A549 (cell line): ENCODE measurements at regions not wholly inside any gene's neighbourhood (a gene's known extent, or its start where the extent isn't known, plus 50 kb on each side); places are given as distances from the start of the nearest gene placed in this dataset.

Experiments
- ATAC-seq, 2 experiments: fragments of 200-7000 bp in 1 of 2; fragments of >200 bp in 1 of 2; cut with Nextera tagmentation in 1 of 2; cut with Tn5 transposase in 1 of 2; 3 replicates each; pipeline versions ENCODE4 v1.8.0 to v1.9.1; 2018 to 2020; ENCODE audit warnings: mild to moderate bottlenecking in 1 of 2, moderate library complexity in 1 of 2
- CTCF ChIA-PET: fragments of 300-600 bp; sonication (Branson Sonifier 250); formaldehyde crosslinking; extraction: SDS; loops from one replicate; lab custom pipeline; 2021; ENCODE audit warnings: antibody characterized with exemption, inconsistent platforms; lab: Yijun Ruan, JAX
- POLR2A ChIA-PET: fragments of 350-600 bp; formaldehyde crosslinking; extraction: SDS; loops from one replicate; lab custom pipeline; 2021; ENCODE audit warnings: antibody characterized with exemption, inconsistent platforms; lab: Yijun Ruan, JAX
- DNase-seq, 2 experiments: peaks; one replicate each; pipeline versions ENCODE4 v3.0.0 to v3.0.0-alpha.2; 2011 to 2016; ENCODE audit warnings: low read depth in 1 of 2, low spot score in 1 of 2
- FAIRE-seq: peaks from 2 replicates; lab custom pipeline; 2011; peaks lifted over from hg19 to GRCh38; lab: Jason Lieb, UNC
- H3K27ac ChIP-seq, 2 experiments: fragments of >200 bp; sonication (Bioruptor Twin); formaldehyde crosslinking; 3 replicates each; pipeline ENCODE4 v1.5.1; 2016 to 2017
- H3K4me1 ChIP-seq: fragments of >200 bp; sonication (Bioruptor Twin); formaldehyde crosslinking; 3 replicates; pipeline ENCODE4 v1.6.1; 2016
- H3K4me2 ChIP-seq: fragments of >200 bp; sonication (Bioruptor Twin); formaldehyde crosslinking; 3 replicates; pipeline ENCODE4 v1.6.1; 2016
- H3K4me3 ChIP-seq: fragments of >200 bp; sonication (Bioruptor Twin); formaldehyde crosslinking; 3 replicates; pipeline ENCODE4 v1.5.1; 2016
- H3K9me3 ChIP-seq: fragments of >200 bp; sonication (Bioruptor Twin); formaldehyde crosslinking; 3 replicates; pipeline ENCODE4 v1.6.1; 2016
- CHD2 ChIP-seq: fragments of 150-350 bp; IDR thresholded peaks from 2 replicates; pipeline ENCODE4 v1.6.1; 2014; ENCODE audit warnings: low read length; ENCODE audit not compliant: partially characterized antibody
- ELK1 ChIP-seq: fragments of 150-350 bp; IDR thresholded peaks from 2 replicates; pipeline ENCODE4 v1.6.1; 2014; ENCODE audit warnings: low read depth, mild to moderate bottlenecking, low read length
- EP300 ChIP-seq, 2 experiments: fragments of >200 bp; sonication (Bioruptor Twin); formaldehyde crosslinking; IDR thresholded peaks; 2 replicates in 1 of 2; 3 replicates in 1 of 2; pipeline ENCODE4 v1.6.1; 2016 to 2017
- ESRRA ChIP-seq: fragments of 150-350 bp; IDR thresholded peaks from 2 replicates; pipeline ENCODE4 v1.6.1; 2014; ENCODE audit warnings: mild to moderate bottlenecking, low read length, borderline replicate concordance
- GATA3 ChIP-seq: IDR thresholded peaks from 2 replicates; pipeline ENCODE4 v1.6.1; 2012; ENCODE audit warnings: borderline replicate concordance
- JUNB ChIP-seq: fragments of >200 bp; sonication (Bioruptor Twin); formaldehyde crosslinking; IDR thresholded peaks from 2 replicates; pipeline ENCODE4 v1.6.1; 2016
- MAZ ChIP-seq: fragments of 150-350 bp; IDR thresholded peaks from 2 replicates; pipeline ENCODE4 v1.6.1; 2014; ENCODE audit warnings: antibody characterized with exemption, low read depth, low read length, borderline replicate concordance
- MYC ChIP-seq: IDR thresholded peaks from 2 replicates; pipeline ENCODE4 v1.6.1; 2012; ENCODE audit warnings: mild to moderate bottlenecking, inconsistent platforms, low read length, improper control_type of control experiment, borderline replicate concordance
- NPAS2 ChIP-seq: fragments of 250-450 bp; sonication (Bioruptor Pico); IDR thresholded peaks from 2 replicates; pipeline ENCODE4 v1.8.0; 2022; ENCODE audit warnings: mild to moderate bottlenecking, moderate library complexity, borderline replicate concordance
- NR3C1 ChIP-seq: fragments of >200 bp; sonication (Bioruptor Twin); formaldehyde crosslinking; IDR thresholded peaks from 3 replicates; pipeline ENCODE4 v1.6.1; 2017
- POLR2A ChIP-seq: IDR thresholded peaks from 2 replicates; pipeline ENCODE4 v1.6.1; 2012; ENCODE audit warnings: mild to moderate bottlenecking, low read length
- POLR2AphosphoS2 ChIP-seq: conservative IDR thresholded peaks from 2 replicates; pipeline ENCODE4 v1.6.1; 2012; ENCODE audit warnings: low read length, improper control_type of control experiment, inconsistent platforms
- RAD21 ChIP-seq, 2 experiments: fragments of >200 bp in 1 of 2; sonication (Bioruptor Twin) in 1 of 2; formaldehyde crosslinking in 1 of 2; IDR thresholded peaks in 1 of 2; conservative IDR thresholded peaks in 1 of 2; 2 replicates in 1 of 2; 3 replicates in 1 of 2; pipeline ENCODE4 v1.6.1; 2012 to 2018; ENCODE audit warnings: inconsistent platforms in 1 of 2
- RARB ChIP-seq: fragments of 250-450 bp; sonication (Bioruptor Pico); IDR thresholded peaks from 2 replicates; pipeline ENCODE4 v1.8.0; 2021; ENCODE audit warnings: mild to moderate bottlenecking, moderate library complexity
- REST ChIP-seq: fragments of 200-600 bp; sonication (generic); IDR thresholded peaks from 2 replicates; pipeline ENCODE4 v1.6.1; 2016; ENCODE audit warnings: antibody characterized with exemption, mild to moderate bottlenecking, moderate library complexity
- RFX5 ChIP-seq: fragments of 450-650 bp; IDR thresholded peaks from 2 replicates; pipeline ENCODE4 v1.7.1; 2014; ENCODE audit warnings: antibody characterized with exemption, mild to moderate bottlenecking, moderate library complexity
- RNF2 ChIP-seq: fragments of 200-600 bp; sonication (generic); IDR thresholded peaks from 2 replicates; pipeline ENCODE4 v1.6.1; 2016; ENCODE audit warnings: low read depth, mild to moderate bottlenecking, antibody characterized with exemption, moderate library complexity, borderline replicate concordance
- SMC3 ChIP-seq: fragments of >200 bp; sonication (Bioruptor Twin); formaldehyde crosslinking; IDR thresholded peaks from 3 replicates; pipeline ENCODE4 v1.6.1; 2018; ENCODE audit warnings: inconsistent platforms
- ZSCAN20 ChIP-seq: fragments of 250-450 bp; sonication (Bioruptor Pico); IDR thresholded peaks from 2 replicates; pipeline ENCODE4 v1.8.0; 2022; ENCODE audit warnings: mild to moderate bottlenecking, moderate library complexity
- WGBS: methylation state at CpG from one replicate; pipeline ENCODE4 v1.1.6; 2017; ENCODE audit errors: missing lambda C conversion rate; 5-methylcytosine and 5-hydroxymethylcytosine counted together
- TF ChIP-seq, protein P1 (sequence below): fragments of 250-450 bp; sonication (Bioruptor Pico); IDR thresholded peaks from 2 replicates; pipeline ENCODE4 v1.5.0; 2020; ENCODE audit warnings: low read depth, mild to moderate bottlenecking, moderate library complexity

DNA sequence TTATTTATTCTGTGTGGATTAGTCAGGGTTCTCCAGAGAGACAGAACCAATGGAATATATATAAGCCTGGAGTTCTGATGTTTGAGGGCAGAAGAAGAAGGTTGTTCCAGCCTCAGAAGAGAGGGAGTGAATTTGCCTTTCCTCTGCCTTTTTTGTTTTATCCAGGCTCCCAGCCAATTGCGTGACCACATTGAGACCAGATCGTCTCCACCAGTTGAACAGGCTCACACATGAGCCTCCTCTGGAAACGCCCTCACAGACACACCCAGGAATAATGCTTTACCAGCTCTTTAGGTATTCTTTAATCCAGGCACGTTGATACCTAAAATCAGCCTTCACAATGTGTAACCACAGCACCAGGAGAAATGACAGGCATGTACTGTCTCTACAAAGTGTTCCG is 923.1 kb downstream of the TBL1XR1 start:
- CTCF ChIA-PET, result no interaction called here
- no peak overlapping the region for H3K4me2 ChIP-seq
- no peaks in the 10 kb centered on the region for H3K9me3 ChIP-seq
- H3K4me3 ChIP-seq, result no peak overlapping the region
- no peak overlapping the region for H3K27ac ChIP-seq
- TF ChIP-seq RNF2, result no peak
- no peak for TF ChIP-seq ZSCAN20 (CRISPR knock-in tag)
- TF ChIP-seq NPAS2 (CRISPR knock-in tag), result no peak
- TF ChIP-seq, protein P1, sequence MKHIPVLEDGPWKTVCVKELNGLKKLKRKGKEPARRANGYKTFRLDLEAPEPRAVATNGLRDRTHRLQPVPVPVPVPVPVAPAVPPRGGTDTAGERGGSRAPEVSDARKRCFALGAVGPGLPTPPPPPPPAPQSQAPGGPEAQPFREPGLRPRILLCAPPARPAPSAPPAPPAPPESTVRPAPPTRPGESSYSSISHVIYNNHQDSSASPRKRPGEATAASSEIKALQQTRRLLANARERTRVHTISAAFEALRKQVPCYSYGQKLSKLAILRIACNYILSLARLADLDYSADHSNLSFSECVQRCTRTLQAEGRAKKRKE (CRISPR knock-in tag), result no peak
- no peak for TF ChIP-seq NR3C1
- TF ChIP-seq, all 56 proteins: peak for 0
- 25% methylated on average over 5 of the region's 5 CpGs for WGBS
- H3K4me1 ChIP-seq, result no peaks in the 10 kb centered on the region
- no peak for DNase-seq
- no peak for FAIRE-seq
- POLR2A ChIA-PET, result no interaction called here
- no peak for ATAC-seq

- no peak for ATAC-seq
- Histone ChIP-seq H3K4me1 (no peaks in the 10 kb centered on the region), H3K27ac (no peak overlapping the region), H3K9me3 (no peaks in the 10 kb centered on the region), H3K4me3 (no peak overlapping the region), H3K4me2 (no peak overlapping the region)
- ChIA-PET POLR2A (no interaction called here), CTCF (no interaction called here)
- DNase-seq, result no peak
- TF ChIP-seq REST, result no peak
- no peak for TF ChIP-seq MYC
- TF ChIP-seq JUNB, result no peak
- TF ChIP-seq SMC3, result no peak
- no peak for TF ChIP-seq RNF2
- no peak for TF ChIP-seq ESRRA
- TF ChIP-seq MAZ, result no peak
- TF ChIP-seq RAD21 (conservative IDR thresholded peaks at IDR 0.05 in 1 of 2, IDR thresholded peaks at IDR 0.05 in 1 of 2), result no peak
- no peak for TF ChIP-seq POLR2A
- no peak for TF ChIP-seq RFX5
- TF ChIP-seq EP300 (IDR thresholded peaks at IDR 0.05), result no peak
- no peak for TF ChIP-seq ELK1
- no peak for TF ChIP-seq GATA3
- no peak for TF ChIP-seq NPAS2 (CRISPR knock-in tag)
- TF ChIP-seq POLR2AphosphoS2, result no peak
- TF ChIP-seq NR3C1, result no peak
- TF ChIP-seq, all 56 proteins: peak for 0
- 37% methylated on average over 8 of the region's 8 CpGs for WGBS
- no peak for FAIRE-seq
These were observed 935.2 kb downstream of the TBL1XR1 start for GRCh38 chr3:176262071-176262470.

GRCh38 chr3:176247191-176247590 is 950.1 kb downstream of the TBL1XR1 start:
- WGBS, result 18% methylated on average over 3 of the region's 3 CpGs
- CTCF ChIA-PET, result no interaction called here

More at GRCh38 chr3:176247191-176247590, 950.1 kb downstream of the TBL1XR1 start:
- TF ChIP-seq ESRRA (no peak), RARB (CRISPR knock-in tag) (no peak), ZSCAN20 (CRISPR knock-in tag) (no peak), RAD21 (conservative IDR thresholded peaks at IDR 0.05 in 1 of 2, IDR thresholded peaks at IDR 0.05 in 1 of 2) (no peak), CHD2 (no peak), POLR2A (no peak)
- Histone ChIP-seq H3K27ac (no peak overlapping the region), H3K9me3 (no peaks in the 10 kb centered on the region; the same call in 2 of the 3 replicates), H3K4me2 (no peak overlapping the region), H3K4me1 (no peaks in the 10 kb centered on the region), H3K4me3 (no peak overlapping the region)
- POLR2A ChIA-PET, result no interaction called here
- ATAC-seq (no peak), FAIRE-seq (no peak), DNase-seq (no peak)
